CD14-positive monocyte (primary cell): ENCODE measurements at regions not wholly inside any gene's neighbourhood (a gene's known extent, or its start where the extent isn't known, plus 50 kb on each side); places are given as distances from the start of the nearest gene placed in this dataset.

Experiments
- DNase-seq, 3 donors: peaks; one replicate each; pipeline ENCODE4 v3.0.0-alpha.2; 2011 to 2022
- H2AFZ ChIP-seq: 2 replicates; pipeline ENCODE4 v1.6.0; 2012; ENCODE audit warnings: mild to moderate bottlenecking, low read depth, low read length, inconsistent platforms; ENCODE audit not compliant: insufficient read depth, poor library complexity, severe bottlenecking
- H3K27ac ChIP-seq, 2 donors: 1 replicate in 1 of 2; 2 replicates in 1 of 2; pipeline ENCODE4 v1.5.1; 2012 to 2013; ENCODE audit warnings: low read length in 2 of 2, control low read depth in 1 of 2, inconsistent platforms in 1 of 2, low read depth in 1 of 2, mild to moderate bottlenecking in 1 of 2
- H3K27me3 ChIP-seq, 2 donors: one replicate each; pipeline versions ENCODE4 v1.6.0 to v1.6.1; 2011 to 2013; ENCODE audit warnings: low read length in 2 of 2; ENCODE audit not compliant: control insufficient read depth in 2 of 2, insufficient read depth in 2 of 2
- H3K36me3 ChIP-seq, 2 donors: replicated peaks in 1 of 2; 1 replicate in 1 of 2; 2 replicates in 1 of 2; pipeline versions ENCODE4 v1.5.1 to v1.6.1; 2012 to 2013; ENCODE audit warnings: low read length in 2 of 2, control low read depth in 1 of 2, inconsistent platforms in 1 of 2, mild to moderate bottlenecking in 1 of 2; ENCODE audit not compliant: insufficient read depth in 2 of 2, control insufficient read depth in 1 of 2
- H3K4me1 ChIP-seq, 2 donors: 1 replicate in 1 of 2; 2 replicates in 1 of 2; pipeline versions ENCODE4 v1.5.1 to v1.6.1; 2012 to 2013; ENCODE audit warnings: low read length in 2 of 2, control low read depth in 1 of 2, inconsistent platforms in 1 of 2, mild to moderate bottlenecking in 1 of 2, moderate library complexity in 1 of 2; ENCODE audit not compliant: insufficient read depth in 2 of 2, control insufficient read depth in 1 of 2
- H3K4me2 ChIP-seq: replicated peaks from 2 replicates; pipeline ENCODE3; 2012; ENCODE audit warnings: low read length, moderate library complexity, mild to moderate bottlenecking; ENCODE audit not compliant: poor library complexity, severe bottlenecking; ENCODE audit errors: extremely low read depth
- H3K4me3 ChIP-seq, 3 experiments: fragments of 200-600 bp in 1 of 3; sonication (generic) in 1 of 3; replicated peaks in 1 of 3; 1 replicate in 2 of 3; 2 replicates in 1 of 3; pipeline ENCODE4 v1.5.1; 2011 to 2013; ENCODE audit warnings: low read length in 3 of 3, mild to moderate bottlenecking in 3 of 3, control low read depth in 2 of 3, low read depth in 2 of 3, inconsistent platforms in 1 of 3, moderate library complexity in 1 of 3
- H3K79me2 ChIP-seq: 2 replicates; pipeline ENCODE4 v1.6.0; 2012; ENCODE audit warnings: mild to moderate bottlenecking, control low read depth, inconsistent platforms, low read length, moderate library complexity; ENCODE audit not compliant: insufficient read depth
- H3K9ac ChIP-seq: 2 replicates; pipeline ENCODE4 v1.6.0; 2017; ENCODE audit warnings: low read length, mild to moderate bottlenecking; ENCODE audit not compliant: insufficient read depth, poor library complexity, severe bottlenecking
- H3K9me3 ChIP-seq, 2 donors: replicated peaks in 1 of 2; 1 replicate in 1 of 2; 2 replicates in 1 of 2; pipeline versions ENCODE4 v1.5.1 to v1.6.1; 2012 to 2013; ENCODE audit warnings: low read length in 2 of 2, control low read depth in 1 of 2; ENCODE audit not compliant: control insufficient read depth in 1 of 2, insufficient read depth in 1 of 2
- H4K20me1 ChIP-seq: 2 replicates; pipeline ENCODE4 v1.6.0; 2012; ENCODE audit warnings: mild to moderate bottlenecking, low read length, control low read depth, moderate library complexity; ENCODE audit not compliant: insufficient read depth
- H3K27ac Mint-ChIP-seq, 7 donors: one replicate each; pipeline ENCODE4 v1.8.0; 2020; ENCODE audit warnings: mild to moderate bottlenecking in 7 of 7, mixed read lengths in 7 of 7, moderate library complexity in 6 of 7, inconsistent platforms in 2 of 7
- H3K27me3 Mint-ChIP-seq, 3 donors: one replicate each; pipeline ENCODE4 v1.8.0; 2021 to 2022; ENCODE audit warnings: low read depth in 3 of 3, mild to moderate bottlenecking in 3 of 3, mixed read lengths in 3 of 3, moderate library complexity in 3 of 3, inconsistent platforms in 1 of 3
- H3K36me3 Mint-ChIP-seq, 2 donors: one replicate each; pipeline ENCODE4 v1.8.0; 2020; ENCODE audit warnings: mixed read lengths in 2 of 2, inconsistent platforms in 1 of 2, mild to moderate bottlenecking in 1 of 2
- H3K4me1 Mint-ChIP-seq: one replicate; pipeline ENCODE4 v1.8.0; 2020; ENCODE audit warnings: mild to moderate bottlenecking, mixed read lengths
- H3K4me3 Mint-ChIP-seq, 2 donors: one replicate each; pipeline ENCODE4 v1.8.0; 2020; ENCODE audit warnings: mild to moderate bottlenecking in 2 of 2, mixed read lengths in 2 of 2, moderate library complexity in 1 of 2
- H3K9me3 Mint-ChIP-seq, 7 donors: one replicate each; pipeline ENCODE4 v1.8.0; 2020 to 2022; ENCODE audit warnings: mixed read lengths in 7 of 7, mild to moderate bottlenecking in 6 of 7, moderate library complexity in 6 of 7, inconsistent platforms in 2 of 7
- CTCF ChIP-seq: fragments of 200-600 bp; IDR thresholded peaks from one replicate; pipeline ENCODE4 v1.8.0; 2022; ENCODE audit warnings: antibody characterized with exemption, mild to moderate bottlenecking
- WGBS: methylation state at CpG from one replicate; pipeline ENCODE4 v1.1.5; 2013; ENCODE audit warnings: missing lambda C conversion rate; ENCODE audit not compliant: insufficient coverage; 5-methylcytosine and 5-hydroxymethylcytosine counted together
- intact Hi-C, 2 donors: fragments of 100-400 bp; cut with micrococcal nuclease; formaldehyde crosslinking; loops; one replicate each; pipeline versions ENCODE4 v1.15.0 to v1.15.1; 2023

- DNase-seq: no peak
- Mint-ChIP-seq H3K9me3 (peaks cover 0 to 7% (median 2%) of the 10 kb centered on the region in 7 donors), H3K4me1 (no peaks in the 10 kb centered on the region), H3K36me3 (no peaks in the 10 kb centered on the region), H3K4me3 (no peak overlapping the region), H3K27me3 (peaks cover 0 to 1% (median 0%) of the 10 kb centered on the region in 3 donors), H3K27ac (no peak overlapping the region)
- H3K9ac ChIP-seq: no peak overlapping the region
- no peak overlapping the region for H3K27ac ChIP-seq
- H3K9me3 ChIP-seq: no peaks in the 10 kb centered on the region
- no peaks in the 10 kb centered on the region for H3K4me1 ChIP-seq
- 67% methylated on average over 2 of the region's 4 CpGs for WGBS
- no peaks in the 10 kb centered on the region for H3K79me2 ChIP-seq
- no peaks in the 10 kb centered on the region for H3K27me3 ChIP-seq
- no peak overlapping the region for H3K4me3 ChIP-seq
- TF ChIP-seq CTCF: no peak
- H3K36me3 ChIP-seq: no peaks in the 10 kb centered on the region
- no peak overlapping the region for H2AFZ ChIP-seq
- H4K20me1 ChIP-seq: no peaks in the 10 kb centered on the region
- intact Hi-C loops: no loop called here
- H3K4me2 ChIP-seq: no peak overlapping the region
Observed at GRCh38 chr11:79668575-79668974, 227.7 kb upstream of the TENM4 start.

- H3K27ac ChIP-seq: no peak overlapping the region
- no peak for TF ChIP-seq CTCF
- no peak overlapping the region for H3K4me2 ChIP-seq
- H3K4me1 ChIP-seq: no peaks in the 10 kb centered on the region
- H4K20me1 ChIP-seq: no peaks in the 10 kb centered on the region
- H2AFZ ChIP-seq: no peak overlapping the region
- intact Hi-C loops: no loop called here
- H3K9ac ChIP-seq: no peak overlapping the region
- no peaks in the 10 kb centered on the region for H3K79me2 ChIP-seq
- no peaks in the 10 kb centered on the region for H3K9me3 ChIP-seq
- Mint-ChIP-seq H3K27ac (no peak overlapping the region), H3K36me3 (no peaks in the 10 kb centered on the region), H3K27me3 (no peaks in the 10 kb centered on the region), H3K4me3 (no peak overlapping the region), H3K9me3 (peaks cover 0 to 9% (median 2%) of the 10 kb centered on the region in 7 donors), H3K4me1 (no peaks in the 10 kb centered on the region)
- WGBS: 93% methylated on average over 3 of the region's 4 CpGs
- no peaks in the 10 kb centered on the region for H3K36me3 ChIP-seq
- no peaks in the 10 kb centered on the region for H3K27me3 ChIP-seq
- no peak overlapping the region for H3K4me3 ChIP-seq
- no peak for DNase-seq
Observed at GRCh38 chr11:79667380-79667779, 226.6 kb upstream of the TENM4 start.
